ENCODE measurements at regions not wholly inside any gene's neighbourhood (a gene's known extent, or its start where the extent isn't known, plus 50 kb on each side); places are given as distances from the start of the nearest gene placed in this dataset.

DNA sequence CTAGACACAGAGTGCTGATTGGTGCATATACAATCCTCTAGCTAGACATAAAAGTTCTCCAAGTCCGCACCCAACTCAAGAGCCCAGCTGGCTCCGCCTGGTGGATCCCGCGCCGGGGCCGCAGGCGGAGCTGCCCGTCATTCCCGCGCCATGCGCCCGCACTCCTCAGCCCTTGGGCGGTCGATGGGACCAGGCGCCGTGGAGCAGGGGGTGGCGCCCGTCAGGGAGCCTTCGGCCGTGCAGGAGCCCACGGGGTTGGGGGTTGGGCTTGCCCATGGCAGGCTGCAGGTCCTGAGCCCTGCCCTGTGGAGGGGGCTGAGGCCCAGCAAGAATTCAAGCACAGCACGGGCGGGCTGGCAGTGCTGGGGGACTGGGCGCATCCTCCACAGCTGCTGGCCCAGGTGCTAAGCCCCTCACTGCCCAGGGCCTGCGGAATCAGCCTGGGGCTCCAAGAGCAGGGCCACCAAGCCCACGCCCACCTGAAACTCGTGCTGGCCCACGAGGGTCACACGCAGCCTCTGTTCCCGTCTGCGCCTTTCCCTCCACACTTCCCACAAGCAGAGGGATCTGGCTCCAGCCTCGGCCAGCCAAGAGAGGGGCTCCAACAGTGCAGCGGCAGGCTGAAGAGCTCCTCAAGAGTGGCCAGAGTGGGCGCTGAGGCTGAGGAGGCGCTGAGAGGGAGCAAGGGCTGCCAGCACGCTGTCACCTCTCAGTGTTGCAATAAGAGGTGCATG, 604.2 kb upstream of the POM121L12 start:
- no peak for DNase-seq (ENCODE audit: low read depth)
- no peak overlapping the region for H3K4me3 ChIP-seq (ENCODE audit: low read depth, low read length)
- TF ChIP-seq, protein P1, sequence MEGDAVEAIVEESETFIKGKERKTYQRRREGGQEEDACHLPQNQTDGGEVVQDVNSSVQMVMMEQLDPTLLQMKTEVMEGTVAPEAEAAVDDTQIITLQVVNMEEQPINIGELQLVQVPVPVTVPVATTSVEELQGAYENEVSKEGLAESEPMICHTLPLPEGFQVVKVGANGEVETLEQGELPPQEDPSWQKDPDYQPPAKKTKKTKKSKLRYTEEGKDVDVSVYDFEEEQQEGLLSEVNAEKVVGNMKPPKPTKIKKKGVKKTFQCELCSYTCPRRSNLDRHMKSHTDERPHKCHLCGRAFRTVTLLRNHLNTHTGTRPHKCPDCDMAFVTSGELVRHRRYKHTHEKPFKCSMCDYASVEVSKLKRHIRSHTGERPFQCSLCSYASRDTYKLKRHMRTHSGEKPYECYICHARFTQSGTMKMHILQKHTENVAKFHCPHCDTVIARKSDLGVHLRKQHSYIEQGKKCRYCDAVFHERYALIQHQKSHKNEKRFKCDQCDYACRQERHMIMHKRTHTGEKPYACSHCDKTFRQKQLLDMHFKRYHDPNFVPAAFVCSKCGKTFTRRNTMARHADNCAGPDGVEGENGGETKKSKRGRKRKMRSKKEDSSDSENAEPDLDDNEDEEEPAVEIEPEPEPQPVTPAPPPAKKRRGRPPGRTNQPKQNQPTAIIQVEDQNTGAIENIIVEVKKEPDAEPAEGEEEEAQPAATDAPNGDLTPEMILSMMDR (IDR thresholded peaks at IDR 0.05; ENCODE audit: insufficient read depth, low read length), result no peak

- no peak for DNase-seq (ENCODE audit: low read depth)
- H3K4me3 ChIP-seq (ENCODE audit: low read depth, low read length), result no peak overlapping the region
- TF ChIP-seq, protein P1 (IDR thresholded peaks at IDR 0.05; ENCODE audit: insufficient read depth, low read length), result no peak
Measured at GRCh38 chr7:52423251-52423650, 612.2 kb upstream of the POM121L12 start.

- TF ChIP-seq, protein P1 (IDR thresholded peaks at IDR 0.05; ENCODE audit: insufficient read depth, low read length), result no peak
- no peak overlapping the region for H3K4me3 ChIP-seq (ENCODE audit: low read depth, low read length)
- no peak for DNase-seq (ENCODE audit: low read depth)
Measured at GRCh38 chr7:52413051-52413450, 622.4 kb upstream of the POM121L12 start.

DNA sequence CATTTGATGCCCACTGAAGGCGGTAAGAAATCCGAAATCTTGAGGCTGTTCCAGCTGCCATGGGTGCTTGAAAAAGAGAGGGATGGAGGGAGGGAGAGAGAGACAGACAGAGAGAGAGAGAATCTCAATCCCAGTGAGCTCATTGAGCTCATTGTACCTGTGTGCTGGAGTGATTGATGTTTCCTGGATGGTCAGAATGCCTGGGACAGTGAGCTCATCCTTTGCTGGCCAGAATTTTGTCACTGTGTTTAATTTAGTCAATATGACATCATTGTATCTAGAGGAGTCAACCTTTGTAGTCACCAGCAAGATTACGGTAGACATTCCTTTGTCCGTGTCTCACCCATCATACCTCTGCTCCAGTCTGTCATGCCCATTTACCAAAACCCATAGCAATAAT, 625.4 kb upstream of the POM121L12 start:
- TF ChIP-seq, protein P1 (IDR thresholded peaks at IDR 0.05; ENCODE audit: insufficient read depth, low read length), result no peak
- no peak for DNase-seq (ENCODE audit: low read depth)
- no peak overlapping the region for H3K4me3 ChIP-seq (ENCODE audit: low read depth, low read length)

DNA sequence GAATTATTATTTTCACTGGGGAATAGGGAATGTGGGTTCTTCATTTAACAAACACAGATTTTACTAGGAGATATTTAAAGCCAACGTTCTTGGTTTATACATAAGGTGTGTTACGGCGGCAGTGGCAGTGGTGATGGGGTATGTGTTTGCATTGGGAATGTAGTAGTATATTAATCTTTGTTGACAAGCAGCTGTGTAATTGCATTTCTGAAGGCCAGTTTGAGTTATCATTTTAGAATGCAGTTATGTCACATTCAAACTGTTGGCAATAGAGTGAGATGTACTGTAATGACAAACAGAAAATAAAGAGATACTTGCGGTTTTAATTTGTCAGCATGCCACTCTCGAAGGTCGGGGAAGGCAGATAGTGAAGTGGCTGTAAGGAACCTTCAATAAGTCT, 628.6 kb upstream of the POM121L12 start:
- no peak for DNase-seq (ENCODE audit: low read depth)
- H3K4me3 ChIP-seq (ENCODE audit: low read depth, low read length), result no peak overlapping the region
- TF ChIP-seq, protein P1 (IDR thresholded peaks at IDR 0.05; ENCODE audit: insufficient read depth, low read length), result no peak

- no peak overlapping the region for H3K4me3 ChIP-seq (ENCODE audit: low read depth, low read length)
- TF ChIP-seq, protein P1 (IDR thresholded peaks at IDR 0.05; ENCODE audit: insufficient read depth, low read length), result no peak
- no peak for DNase-seq (ENCODE audit: low read depth)
Measured at GRCh38 chr7:52382731-52383130, 652.7 kb upstream of the POM121L12 start.

DNA sequence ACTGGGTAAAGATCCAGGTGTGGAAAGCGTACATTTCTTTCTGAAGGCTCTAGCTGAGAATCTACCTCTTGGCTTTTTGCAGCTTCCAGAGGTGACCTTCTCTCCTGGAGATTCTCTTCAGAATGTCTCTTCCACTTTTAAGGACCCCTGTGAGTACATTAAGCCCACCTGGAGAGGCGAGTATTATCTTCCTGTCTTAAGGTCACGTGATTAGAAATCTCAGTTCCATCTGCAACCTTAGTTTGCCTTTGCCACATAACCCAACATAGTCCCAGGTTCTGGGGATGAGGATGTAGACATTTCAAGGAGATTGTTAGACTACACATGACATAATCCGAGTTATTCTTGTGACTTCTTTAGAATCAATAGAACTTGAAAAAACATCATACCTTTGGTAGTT, 665.5 kb upstream of the POM121L12 start:
- TF ChIP-seq, protein P1 (IDR thresholded peaks at IDR 0.05; ENCODE audit: insufficient read depth, low read length), result no peak
- no peak for DNase-seq (ENCODE audit: low read depth)

More for the DNA sequence above, 665.5 kb upstream of the POM121L12 start:
- no peak overlapping the region for H3K4me3 ChIP-seq (ENCODE audit: low read depth, low read length)

All from fibroblast of the aortic adventitia (primary cell).